ENCODE measurements at regions not wholly inside any gene's neighbourhood (a gene's known extent, or its start where the extent isn't known, plus 50 kb on each side); places are given as distances from the start of the nearest gene placed in this dataset.

DNA sequence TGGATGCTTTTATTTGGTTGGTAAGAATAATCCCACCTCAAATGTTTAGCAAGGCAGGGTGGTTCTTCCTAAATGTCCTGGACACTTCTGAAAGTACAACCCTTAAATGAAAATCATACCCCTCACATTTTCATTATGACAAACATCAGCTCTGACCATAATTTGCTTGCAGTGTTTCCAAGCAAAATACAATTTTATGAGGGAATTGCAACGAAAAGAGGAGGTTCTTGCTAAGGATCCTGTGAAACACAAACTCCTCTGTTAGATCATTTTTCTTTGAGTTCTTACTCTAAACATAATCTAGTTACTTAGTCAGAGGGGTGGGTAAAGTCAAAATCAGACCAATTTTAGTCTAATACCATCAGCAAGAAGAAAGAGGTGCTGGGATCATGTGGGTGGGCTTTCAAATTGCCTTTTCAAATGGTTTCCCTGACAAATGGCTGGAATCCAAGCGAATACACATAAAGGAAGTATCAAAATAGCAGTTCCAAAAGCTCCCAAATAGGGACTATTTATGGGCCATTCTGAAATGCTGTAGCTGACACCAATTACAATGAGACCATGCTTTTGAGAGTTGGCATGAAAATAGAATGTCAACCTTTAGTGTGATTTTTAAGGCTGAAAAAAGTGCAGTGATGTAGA is 164.9 kb upstream of the INHBA start:
- TF ChIP-seq, protein P1, sequence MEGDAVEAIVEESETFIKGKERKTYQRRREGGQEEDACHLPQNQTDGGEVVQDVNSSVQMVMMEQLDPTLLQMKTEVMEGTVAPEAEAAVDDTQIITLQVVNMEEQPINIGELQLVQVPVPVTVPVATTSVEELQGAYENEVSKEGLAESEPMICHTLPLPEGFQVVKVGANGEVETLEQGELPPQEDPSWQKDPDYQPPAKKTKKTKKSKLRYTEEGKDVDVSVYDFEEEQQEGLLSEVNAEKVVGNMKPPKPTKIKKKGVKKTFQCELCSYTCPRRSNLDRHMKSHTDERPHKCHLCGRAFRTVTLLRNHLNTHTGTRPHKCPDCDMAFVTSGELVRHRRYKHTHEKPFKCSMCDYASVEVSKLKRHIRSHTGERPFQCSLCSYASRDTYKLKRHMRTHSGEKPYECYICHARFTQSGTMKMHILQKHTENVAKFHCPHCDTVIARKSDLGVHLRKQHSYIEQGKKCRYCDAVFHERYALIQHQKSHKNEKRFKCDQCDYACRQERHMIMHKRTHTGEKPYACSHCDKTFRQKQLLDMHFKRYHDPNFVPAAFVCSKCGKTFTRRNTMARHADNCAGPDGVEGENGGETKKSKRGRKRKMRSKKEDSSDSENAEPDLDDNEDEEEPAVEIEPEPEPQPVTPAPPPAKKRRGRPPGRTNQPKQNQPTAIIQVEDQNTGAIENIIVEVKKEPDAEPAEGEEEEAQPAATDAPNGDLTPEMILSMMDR (IDR thresholded peaks at IDR 0.05), result no peak
- TF ChIP-seq EZH2 (IDR thresholded peaks at IDR 0.05) (no peak), EZH2phosphoT487 (IDR thresholded peaks at IDR 0.05) (no peak)

Data from neural progenitor cell (in vitro differentiated cells).